ENCODE measurements at regions not wholly inside any gene's neighbourhood (a gene's known extent, or its start where the extent isn't known, plus 50 kb on each side); places are given as distances from the start of the nearest gene placed in this dataset.

DNA sequence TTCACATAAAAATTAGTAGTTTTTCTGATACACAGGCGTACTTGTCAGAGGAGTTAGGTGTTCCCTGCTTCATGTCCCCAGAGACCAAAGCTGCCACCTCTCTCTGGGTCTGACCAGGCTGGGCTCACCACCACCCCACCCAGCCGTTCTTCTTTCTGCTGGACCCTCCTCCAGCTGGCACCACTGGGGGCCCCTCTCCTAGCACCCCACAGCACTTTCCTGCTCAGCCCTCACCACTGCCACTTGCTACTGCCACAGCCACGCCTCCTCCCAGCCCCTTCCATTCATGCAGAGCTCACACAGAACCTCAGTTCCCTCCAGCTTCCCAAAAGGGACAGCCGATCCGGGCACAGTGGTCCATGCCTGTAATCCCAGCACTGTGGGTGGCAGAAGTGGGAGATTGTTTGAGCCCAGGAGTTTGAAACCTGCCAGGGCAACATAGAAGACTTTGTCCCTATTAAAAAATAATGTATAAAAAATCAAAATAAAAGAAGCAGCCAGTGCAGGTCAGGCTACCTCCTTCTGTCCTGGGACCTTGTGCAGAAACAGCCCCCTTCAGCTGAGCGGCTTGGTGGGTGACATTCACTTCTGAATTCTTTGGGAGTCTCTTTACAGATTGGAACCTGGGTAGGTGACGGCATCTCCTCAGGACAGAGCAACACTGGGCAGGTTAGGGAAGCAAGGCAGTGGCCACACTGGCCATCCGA lies 208.3 kb downstream of the TOMM20 start:
- no peaks in the 10 kb centered on the region for H3K9me3 ChIP-seq
- H3K27me3 ChIP-seq, result no peaks in the 10 kb centered on the region
- H3K27ac ChIP-seq, result peak overlapping the region; percentile 81 to 83
- H3K4me3 ChIP-seq, result no peak overlapping the region
- DNase-seq, result no peak
- H3K36me3 ChIP-seq, result no peaks in the 10 kb centered on the region
- intact Hi-C loops (cut with DNase I; ENCODE audit: low total_unique reads), result no loop called here
- TF ChIP-seq, protein P1, sequence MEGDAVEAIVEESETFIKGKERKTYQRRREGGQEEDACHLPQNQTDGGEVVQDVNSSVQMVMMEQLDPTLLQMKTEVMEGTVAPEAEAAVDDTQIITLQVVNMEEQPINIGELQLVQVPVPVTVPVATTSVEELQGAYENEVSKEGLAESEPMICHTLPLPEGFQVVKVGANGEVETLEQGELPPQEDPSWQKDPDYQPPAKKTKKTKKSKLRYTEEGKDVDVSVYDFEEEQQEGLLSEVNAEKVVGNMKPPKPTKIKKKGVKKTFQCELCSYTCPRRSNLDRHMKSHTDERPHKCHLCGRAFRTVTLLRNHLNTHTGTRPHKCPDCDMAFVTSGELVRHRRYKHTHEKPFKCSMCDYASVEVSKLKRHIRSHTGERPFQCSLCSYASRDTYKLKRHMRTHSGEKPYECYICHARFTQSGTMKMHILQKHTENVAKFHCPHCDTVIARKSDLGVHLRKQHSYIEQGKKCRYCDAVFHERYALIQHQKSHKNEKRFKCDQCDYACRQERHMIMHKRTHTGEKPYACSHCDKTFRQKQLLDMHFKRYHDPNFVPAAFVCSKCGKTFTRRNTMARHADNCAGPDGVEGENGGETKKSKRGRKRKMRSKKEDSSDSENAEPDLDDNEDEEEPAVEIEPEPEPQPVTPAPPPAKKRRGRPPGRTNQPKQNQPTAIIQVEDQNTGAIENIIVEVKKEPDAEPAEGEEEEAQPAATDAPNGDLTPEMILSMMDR (IDR thresholded peaks at IDR 0.05), result no peak
- TF ChIP-seq POLR2A (IDR thresholded peaks at IDR 0.05), result no peak
- H3K4me1 ChIP-seq, result peaks cover 8 to 16% of the 10 kb centered on the region in 2 donors

DNA sequence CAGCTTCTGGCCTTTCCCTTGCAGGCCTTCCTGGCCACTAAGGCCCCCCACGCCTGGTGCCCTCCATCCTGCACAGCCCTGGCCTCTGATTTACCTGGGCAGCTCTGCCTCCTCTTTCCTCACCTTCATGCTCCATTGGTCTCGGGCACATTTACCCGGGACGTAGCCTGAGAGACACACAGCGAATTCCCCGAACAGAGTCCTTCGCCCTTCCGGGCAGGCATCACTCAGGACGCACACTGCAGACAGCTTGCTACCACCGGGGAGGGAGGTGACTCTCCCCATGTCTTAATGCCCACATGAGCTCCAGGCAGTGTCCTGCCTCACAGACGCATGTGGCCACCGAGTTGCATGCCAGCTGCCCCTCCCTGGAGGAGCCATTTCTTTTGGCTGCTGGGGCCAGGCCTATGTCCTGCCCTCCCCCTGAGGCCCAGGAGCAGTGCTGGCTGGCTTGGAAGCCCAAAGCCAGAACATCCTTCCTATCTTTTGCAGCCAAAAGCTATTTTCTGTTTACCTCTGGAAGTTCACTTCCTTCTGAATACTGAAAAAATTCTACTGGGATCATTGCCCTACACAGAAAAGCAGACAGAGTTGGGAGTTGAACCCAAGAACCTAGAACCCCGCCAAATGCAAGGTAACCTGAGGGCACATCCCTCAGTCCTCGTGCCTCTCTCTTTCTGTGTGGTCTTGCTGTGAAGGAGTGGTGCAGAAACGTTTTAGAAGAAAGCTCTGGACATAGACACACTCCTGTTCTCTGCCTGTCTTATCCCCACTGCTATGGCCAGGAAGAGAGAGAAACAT lies 209.5 kb downstream of the TOMM20 start:
- Histone ChIP-seq H3K27me3 (no peaks in the 10 kb centered on the region), H3K9me3 (no peaks in the 10 kb centered on the region), H3K4me3 (no peak overlapping the region), H3K36me3 (no peaks in the 10 kb centered on the region), H3K27ac (peak overlapping the region; percentile 81 to 83), H3K4me1 (peaks cover 8 to 16% of the 10 kb centered on the region in 2 donors)
- intact Hi-C loops (cut with DNase I; ENCODE audit: low total_unique reads), result no loop called here
- peak; percentile 58 to 61 for DNase-seq
- TF ChIP-seq POLR2A (IDR thresholded peaks at IDR 0.05), result no peak
- TF ChIP-seq, protein P1 (IDR thresholded peaks at IDR 0.05), result no peak

DNA sequence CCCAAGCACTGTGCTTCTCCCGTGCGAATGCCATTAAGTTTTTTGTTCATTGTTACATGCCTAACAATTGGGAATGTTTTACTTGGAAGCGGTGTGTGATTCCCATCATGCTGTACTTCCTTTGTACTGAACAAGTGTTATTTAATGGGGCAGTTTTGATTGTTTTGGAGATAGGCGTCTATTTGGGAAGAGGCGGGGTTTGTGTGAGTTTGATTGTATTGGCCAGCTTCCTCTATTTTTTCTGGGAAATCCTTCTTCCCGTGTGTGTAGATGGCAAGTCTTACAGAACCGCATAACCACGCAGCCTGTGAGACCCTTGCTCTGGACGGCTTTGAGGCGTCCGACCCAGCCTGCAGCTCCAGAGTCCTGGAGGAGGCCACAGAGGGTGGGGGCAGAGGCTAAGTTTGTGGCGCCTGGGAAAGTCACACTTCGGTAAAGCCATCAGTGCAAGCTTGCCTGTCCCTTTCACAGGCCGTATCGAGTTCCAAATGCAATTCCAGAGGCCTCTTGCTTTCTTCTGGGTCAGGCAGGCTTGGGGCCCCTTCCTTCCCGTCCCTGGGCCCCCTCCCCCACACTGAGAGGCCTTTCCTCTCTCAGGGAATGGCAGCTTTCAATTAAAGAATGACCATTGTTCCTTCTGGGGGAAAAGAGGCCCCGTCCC lies 210.3 kb downstream of the TOMM20 start:
- no peaks in the 10 kb centered on the region for H3K9me3 ChIP-seq
- H3K27ac ChIP-seq, result peak overlapping the region; percentile 81 to 83
- no peak overlapping the region for H3K4me3 ChIP-seq
- H3K4me1 ChIP-seq, result peaks cover 8 to 16% of the 10 kb centered on the region in 2 donors
- no peaks in the 10 kb centered on the region for H3K27me3 ChIP-seq
- intact Hi-C loops (cut with DNase I; ENCODE audit: low total_unique reads), result no loop called here
- DNase-seq, result no peak
- TF ChIP-seq, protein P1 (IDR thresholded peaks at IDR 0.05), result no peak
- TF ChIP-seq POLR2A (IDR thresholded peaks at IDR 0.05), result no peak
- H3K36me3 ChIP-seq, result no peaks in the 10 kb centered on the region

DNA sequence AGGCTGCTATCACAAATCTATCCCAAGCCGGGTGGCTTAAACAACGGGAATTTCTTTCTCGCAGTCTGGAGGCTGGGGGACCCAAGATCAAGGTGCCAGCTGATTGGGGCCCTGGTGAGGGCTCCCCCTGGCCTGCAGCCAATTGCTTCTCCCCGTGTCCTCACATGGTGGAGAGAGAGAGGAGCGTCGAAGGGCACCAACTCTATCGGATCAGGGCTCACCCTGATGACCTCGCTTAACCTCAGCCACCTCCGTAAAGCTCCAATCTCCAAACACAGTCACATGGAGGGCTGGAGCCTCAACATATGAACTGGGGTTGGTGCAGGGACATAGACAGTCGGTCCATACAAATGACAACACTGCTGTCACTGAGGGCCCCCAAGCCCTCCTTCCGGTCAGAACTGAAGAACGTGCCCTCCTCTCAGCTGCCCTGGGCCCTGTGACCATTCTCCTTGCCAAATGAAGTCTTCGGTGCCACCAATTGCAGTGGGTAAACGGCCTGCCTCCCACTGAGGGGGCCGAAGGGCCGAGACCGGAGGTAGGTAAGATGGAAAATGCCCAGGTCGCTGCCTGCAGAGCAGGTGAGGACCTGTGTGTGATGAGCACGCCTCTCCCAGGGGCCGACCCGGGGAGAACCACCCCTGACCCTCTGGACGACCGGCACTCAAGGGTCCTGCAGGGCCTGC lies 211.0 kb downstream of the TOMM20 start:
- no peaks in the 10 kb centered on the region for H3K9me3 ChIP-seq
- H3K4me1 ChIP-seq, result peaks cover 8 to 16% of the 10 kb centered on the region in 2 donors
- H3K36me3 ChIP-seq, result no peaks in the 10 kb centered on the region
- H3K4me3 ChIP-seq, result no peak overlapping the region
- peak overlapping the region; percentile 81 to 83 for H3K27ac ChIP-seq
- intact Hi-C loops (cut with DNase I; ENCODE audit: low total_unique reads), result no loop called here
- TF ChIP-seq, protein P1 (IDR thresholded peaks at IDR 0.05), result no peak
- no peak for TF ChIP-seq POLR2A (IDR thresholded peaks at IDR 0.05)
- H3K27me3 ChIP-seq, result no peaks in the 10 kb centered on the region
- DNase-seq, result peak in 1 of 2 donors; percentile 21

Measured in uterus (tissue), 3 donors.